Endodermal cell (in vitro differentiated cells): ENCODE measurements at regions not wholly inside any gene's neighbourhood (a gene's known extent, or its start where the extent isn't known, plus 50 kb on each side); places are given as distances from the start of the nearest gene placed in this dataset.

Experiments used
- DNase-seq: peaks from one replicate; pipeline ENCODE4 v3.0.0-alpha.2; 2017
- H3K27ac ChIP-seq: 2 replicates; pipeline ENCODE4 v1.5.1; 2013; ENCODE audit warnings: mild to moderate bottlenecking, low read depth, low read length, moderate library complexity
- H3K27me3 ChIP-seq: 2 replicates; pipeline ENCODE4 v1.6.1; 2013; ENCODE audit warnings: mild to moderate bottlenecking, low read length, moderate library complexity; ENCODE audit not compliant: insufficient read depth, control insufficient read depth, poor library complexity, severe bottlenecking
- H3K36me3 ChIP-seq: 2 replicates; pipeline ENCODE4 v1.7.0; 2013; ENCODE audit warnings: mild to moderate bottlenecking, low read length, moderate library complexity; ENCODE audit not compliant: control insufficient read depth, insufficient read depth
- H3K4me1 ChIP-seq: one replicate; pipeline ENCODE4 v1.7.0; 2013; ENCODE audit warnings: low read length; ENCODE audit not compliant: control insufficient read depth, insufficient read depth
- H3K4me3 ChIP-seq: 2 replicates; pipeline ENCODE4 v1.5.1; 2013; ENCODE audit warnings: mild to moderate bottlenecking, low read length, moderate library complexity
- H3K9ac ChIP-seq: 2 replicates; pipeline ENCODE4 v1.6.1; 2013; ENCODE audit warnings: mild to moderate bottlenecking, low read length, moderate library complexity; ENCODE audit not compliant: poor library complexity, severe bottlenecking; ENCODE audit errors: extremely low read depth
- H3K9me3 ChIP-seq: 2 replicates; pipeline ENCODE4 v1.6.1; 2013; ENCODE audit warnings: mild to moderate bottlenecking, low read length, moderate library complexity; ENCODE audit not compliant: control insufficient read depth
- H3K27ac Mint-ChIP-seq: 2 replicates; pipeline ENCODE4 v1.8.0; 2020; ENCODE audit warnings: mixed read lengths
- H3K27me3 Mint-ChIP-seq: 2 replicates; pipeline ENCODE4 v1.8.0; 2021; ENCODE audit warnings: mild to moderate bottlenecking, mixed read lengths; ENCODE audit not compliant: insufficient read depth
- H3K36me3 Mint-ChIP-seq: 2 replicates; pipeline ENCODE4 v1.8.0; 2020; ENCODE audit warnings: low read depth, mixed read lengths
- H3K4me1 Mint-ChIP-seq: 2 replicates; pipeline ENCODE4 v1.8.0; 2020; ENCODE audit warnings: mixed read lengths
- H3K4me3 Mint-ChIP-seq: 2 replicates; pipeline ENCODE4 v1.8.0; 2020; ENCODE audit warnings: mild to moderate bottlenecking, moderate library complexity, mixed read lengths
- H3K9me3 Mint-ChIP-seq: 2 replicates; pipeline ENCODE4 v1.8.0; 2020; ENCODE audit warnings: mild to moderate bottlenecking, mixed read lengths
- CTCF ChIP-seq: fragments of 200-600 bp; sonication (generic); conservative IDR thresholded peaks from 2 replicates; pipeline ENCODE4 v1.5.0; 2021; ENCODE audit warnings: antibody characterized with exemption, mild to moderate bottlenecking
- WGBS, 2 experiments: methylation state at CpG; one replicate each; pipeline versions ENCODE4 v1.1.5 to v1.1.7; 2013; ENCODE audit warnings: missing lambda C conversion rate in 2 of 2, mixed read lengths in 1 of 2; ENCODE audit not compliant: insufficient coverage in 1 of 2, insufficient read length in 1 of 2; 5-methylcytosine and 5-hydroxymethylcytosine counted together

GRCh38 chr20:12079490-12079889, 161.8 kb downstream of the BTBD3 start:
- DNase-seq = no peak
- 85 to 100% methylated on average over 3 of the region's 4 CpGs for WGBS, 2 experiments
- H3K9ac ChIP-seq = no peak overlapping the region

GRCh38 chr20:12083269-12083668, 165.6 kb downstream of the BTBD3 start:
- Mint-ChIP-seq H3K27ac (no peak overlapping the region), H3K4me1 (no peaks in the 10 kb centered on the region), H3K4me3 (no peak overlapping the region), H3K27me3 (peaks cover 3% of the 10 kb centered on the region), H3K9me3 (no peaks in the 10 kb centered on the region), H3K36me3 (no peaks in the 10 kb centered on the region)
- 50% methylated on average over 2 of the region's 2 CpGs; no CpG with 5 or more reads in 1 of the 2 experiments for WGBS, 2 experiments
- H3K4me1 ChIP-seq = no peaks in the 10 kb centered on the region
- no peak overlapping the region for H3K27ac ChIP-seq
- no peak for TF ChIP-seq CTCF
- DNase-seq = no peak
- H3K4me3 ChIP-seq = no peak overlapping the region
- no peak overlapping the region for H3K9ac ChIP-seq
- no peaks in the 10 kb centered on the region for H3K27me3 ChIP-seq
- no peaks in the 10 kb centered on the region for H3K36me3 ChIP-seq
- no peaks in the 10 kb centered on the region for H3K9me3 ChIP-seq

More at GRCh38 chr20:12079490-12079889, 161.8 kb downstream of the BTBD3 start:
- Histone ChIP-seq H3K4me1 (no peaks in the 10 kb centered on the region), H3K27ac (no peak overlapping the region), H3K27me3 (no peaks in the 10 kb centered on the region), H3K36me3 (no peaks in the 10 kb centered on the region), H3K4me3 (no peak overlapping the region), H3K9me3 (no peaks in the 10 kb centered on the region)
- H3K4me3 Mint-ChIP-seq = no peak overlapping the region
- H3K36me3 Mint-ChIP-seq = no peaks in the 10 kb centered on the region
- TF ChIP-seq CTCF = no peak
- H3K27ac Mint-ChIP-seq = no peak overlapping the region
- peaks cover 3% of the 10 kb centered on the region for H3K27me3 Mint-ChIP-seq
- H3K9me3 Mint-ChIP-seq = no peaks in the 10 kb centered on the region
- H3K4me1 Mint-ChIP-seq = no peaks in the 10 kb centered on the region

- no peaks in the 10 kb centered on the region for H3K36me3 Mint-ChIP-seq
- Histone ChIP-seq H3K4me1 (no peaks in the 10 kb centered on the region), H3K4me3 (no peak overlapping the region), H3K27me3 (no peaks in the 10 kb centered on the region), H3K9ac (no peak overlapping the region), H3K9me3 (no peaks in the 10 kb centered on the region), H3K27ac (no peak overlapping the region), H3K36me3 (no peaks in the 10 kb centered on the region)
- no peak overlapping the region for H3K4me3 Mint-ChIP-seq
- no peak overlapping the region for H3K27ac Mint-ChIP-seq
- H3K9me3 Mint-ChIP-seq = no peaks in the 10 kb centered on the region
- DNase-seq = no peak
- WGBS, 2 experiments = 83 to 98% methylated on average over 1 to 2 of the region's 2 CpGs
- no peaks in the 10 kb centered on the region for H3K4me1 Mint-ChIP-seq
- H3K27me3 Mint-ChIP-seq = peaks cover 2% of the 10 kb centered on the region
- TF ChIP-seq CTCF = no peak
Measured at GRCh38 chr20:12084482-12084881, 166.8 kb downstream of the BTBD3 start.
